NB4 (cell line): ENCODE measurements at regions not wholly inside any gene's neighbourhood (a gene's known extent, or its start where the extent isn't known, plus 50 kb on each side); places are given as distances from the start of the nearest gene placed in this dataset.
"Not testable (repeated sequence)": the region's sequence is repeated elsewhere in the genome, so short reads cannot be mapped to it uniquely, and the experiment has no call there.

ENCODE experiments used
- DNase-seq: peaks from one replicate; pipeline ENCODE4 v3.0.0; 2010; ENCODE audit warnings: low read depth
- H3K4me3 ChIP-seq: one replicate; pipeline ENCODE4 v1.5.1; 2011; ENCODE audit warnings: mild to moderate bottlenecking, low read depth, low read length, moderate library complexity
- CTCF ChIP-seq: IDR thresholded peaks from one replicate; pipeline ENCODE4 v1.5.1; 2012; ENCODE audit warnings: low read depth, low read length
- MAX ChIP-seq: IDR thresholded peaks from 2 replicates; pipeline ENCODE4 v1.6.1; 2011; ENCODE audit warnings: low read depth, low read length
- MYC ChIP-seq: IDR thresholded peaks from 2 replicates; pipeline ENCODE4 v1.6.1; 2011; ENCODE audit warnings: low read depth, low read length
- POLR2A ChIP-seq: IDR thresholded peaks from 2 replicates; pipeline ENCODE4 v1.6.1; 2011; ENCODE audit warnings: mild to moderate bottlenecking; ENCODE audit not compliant: insufficient read length; ENCODE audit errors: extremely low read depth

DNA sequence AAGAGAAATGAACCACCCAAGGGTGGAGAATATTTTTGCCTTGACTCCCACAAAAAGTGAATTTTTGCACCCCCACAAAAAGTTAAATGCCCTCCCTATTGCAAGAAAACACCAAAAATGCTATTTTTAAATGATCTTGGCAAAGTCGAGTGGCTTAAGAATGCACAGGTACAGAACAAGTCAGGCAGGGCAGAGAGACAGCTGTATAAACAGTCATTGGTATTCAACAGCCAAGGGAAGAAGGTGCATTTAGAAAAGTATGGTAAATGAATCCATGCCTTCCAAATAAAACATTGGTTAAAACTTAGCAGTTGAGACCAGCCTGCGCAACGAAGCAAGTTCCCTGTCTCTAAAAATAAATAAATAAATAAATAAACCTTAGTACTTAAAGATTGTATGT lies 169.3 kb downstream of the CHIC2 start:
- DNase-seq = no peak
- TF ChIP-seq MAX (no peak), POLR2A (no peak), MYC (no peak), CTCF (no peak)
- no peak overlapping the region for H3K4me3 ChIP-seq

GRCh38 chr4:53890461-53890860 lies 173.9 kb downstream of the CHIC2 start:
- DNase-seq = no peak
- TF ChIP-seq MYC = no peak
- no peak for TF ChIP-seq POLR2A
- TF ChIP-seq MAX = no peak
- TF ChIP-seq CTCF = no peak
- H3K4me3 ChIP-seq = no peak overlapping the region

DNA sequence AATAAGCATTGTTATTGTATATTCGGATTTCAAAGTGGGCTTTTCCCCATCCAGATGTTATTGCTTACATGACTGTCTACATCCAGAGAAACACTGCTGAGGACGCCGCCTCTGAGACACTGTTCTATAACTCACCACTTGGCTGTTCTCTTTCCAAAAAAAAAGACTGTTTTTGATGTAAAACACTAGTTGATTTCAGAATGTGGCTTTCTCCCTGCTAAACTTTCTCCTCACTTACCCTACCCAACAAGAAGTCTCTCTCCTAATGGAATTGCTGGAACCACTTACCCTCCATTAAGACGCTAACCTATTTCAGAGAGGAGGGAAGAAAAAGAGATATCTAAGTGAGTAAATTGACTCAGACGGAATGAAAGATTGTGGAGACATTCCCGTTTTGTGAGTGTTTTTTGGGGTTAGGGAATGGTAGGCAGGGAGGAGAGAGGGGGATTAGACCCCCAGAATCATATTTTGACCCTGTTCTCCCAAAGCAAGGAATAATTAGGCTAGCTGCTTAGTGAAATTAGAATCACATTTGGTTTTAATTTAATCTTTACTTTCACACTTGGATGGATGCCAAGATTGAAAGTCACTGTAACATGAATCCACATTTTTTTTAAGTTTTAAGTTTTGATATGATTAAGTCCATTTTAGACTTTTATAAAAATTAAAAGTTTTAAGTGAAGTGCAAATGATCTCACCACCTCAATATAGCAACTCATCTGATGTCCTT lies 174.9 kb downstream of the CHIC2 start:
- no peak overlapping the region for H3K4me3 ChIP-seq

DNA sequence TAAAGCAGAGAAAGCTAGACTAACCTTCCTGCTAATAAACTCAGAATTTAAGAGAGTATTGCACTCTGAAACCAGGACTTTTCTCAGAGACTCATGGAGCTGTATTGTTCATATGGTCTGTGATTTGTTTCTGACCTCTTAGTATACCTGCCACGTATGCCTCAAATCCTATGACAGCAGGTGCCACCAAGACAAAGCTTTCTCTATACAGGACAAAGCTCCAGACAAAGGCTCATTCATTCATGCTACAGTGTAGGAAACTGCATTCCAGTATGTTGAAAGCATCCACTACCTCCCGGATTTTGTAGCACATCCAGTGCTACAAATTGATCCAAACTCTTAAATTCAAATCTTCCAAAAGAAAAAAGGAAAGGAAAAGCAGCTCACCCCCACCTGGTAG lies 178.3 kb downstream of the CHIC2 start:
- DNase-seq = no peak
- H3K4me3 ChIP-seq = no peak overlapping the region
- TF ChIP-seq MAX (no peak), CTCF (no peak), POLR2A (no peak), MYC (no peak)

More for the DNA sequence above, 174.9 kb downstream of the CHIC2 start:
- no peak for TF ChIP-seq MAX
- DNase-seq = no peak

DNA sequence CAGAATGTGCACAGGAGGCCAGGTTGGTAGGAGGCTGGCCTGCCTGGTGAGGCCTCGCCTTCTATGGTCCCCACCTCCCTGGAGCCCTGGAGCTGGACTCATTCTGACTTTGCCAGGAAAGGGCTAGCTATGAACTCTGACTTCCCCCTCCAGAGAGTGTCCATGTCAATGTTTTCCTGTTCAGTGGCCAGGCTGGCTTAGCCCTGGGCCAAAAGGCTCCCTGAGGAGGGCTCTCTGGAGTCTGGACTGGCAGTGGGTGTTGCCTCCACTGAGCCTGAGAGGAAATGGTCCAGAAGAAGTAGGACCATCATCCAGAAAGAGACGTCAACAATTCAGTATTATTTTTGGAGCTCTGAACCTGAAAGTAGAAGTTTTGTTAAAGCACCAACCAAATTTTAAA lies 178.7 kb downstream of the CHIC2 start:
- no peak for TF ChIP-seq MAX

GRCh38 chr4:53877096-53877495 lies 187.3 kb downstream of the CHIC2 start:
- H3K4me3 ChIP-seq, DNase-seq: not testable (repeated sequence)

More for the DNA sequence above, 178.7 kb downstream of the CHIC2 start:
- no peak for DNase-seq
- no peak overlapping the region for H3K4me3 ChIP-seq

GRCh38 chr4:53866055-53866454 lies 198.3 kb downstream of the CHIC2 start:
- TF ChIP-seq MAX (no peak), MYC (no peak), POLR2A (no peak), CTCF (no peak)
- no peak overlapping the region for H3K4me3 ChIP-seq
- no peak for DNase-seq
